SK-N-SH treated with all-trans-retinoic acid at 6 μM for 48 hours (cell line): ENCODE measurements at regions not wholly inside any gene's neighbourhood (a gene's known extent, or its start where the extent isn't known, plus 50 kb on each side); places are given as distances from the start of the nearest gene placed in this dataset.

Experiments used
- ARNTL ChIP-seq: fragments of 450-650 bp; formaldehyde crosslinking; IDR thresholded peaks from 2 replicates; pipeline ENCODE4 v1.5.0; 2020; ENCODE audit warnings: low read depth, mild to moderate bottlenecking, moderate library complexity, borderline replicate concordance
- CSDC2 ChIP-seq: fragments of 250-450 bp; sonication (Bioruptor Pico); IDR thresholded peaks from 2 replicates; pipeline ENCODE4 v1.5.0; 2020; ENCODE audit warnings: mild to moderate bottlenecking, moderate library complexity
- ISL1 ChIP-seq: fragments of 250-450 bp; sonication (Bioruptor Pico); IDR thresholded peaks from 2 replicates; pipeline ENCODE4 v2.1.2; 2022; ENCODE audit warnings: mild to moderate bottlenecking, moderate library complexity
- RARB ChIP-seq: fragments of 250-450 bp; sonication (Bioruptor Pico); IDR thresholded peaks from 2 replicates; pipeline ENCODE4 v1.8.0; 2021; ENCODE audit warnings: mild to moderate bottlenecking, moderate library complexity
- ZFP3 ChIP-seq: fragments of 250-450 bp; sonication (Bioruptor Pico); IDR thresholded peaks from 2 replicates; pipeline ENCODE4 v1.5.0; 2020; ENCODE audit warnings: mild to moderate bottlenecking, moderate library complexity
- ZFP30 ChIP-seq: fragments of 450-650 bp; formaldehyde crosslinking; IDR thresholded peaks from 2 replicates; pipeline ENCODE4 v1.5.0; 2022; ENCODE audit warnings: mild to moderate bottlenecking, moderate library complexity
- ZNF70 ChIP-seq: fragments of 450-650 bp; formaldehyde crosslinking; IDR thresholded peaks from 2 replicates; pipeline ENCODE4 v1.5.0; 2020; ENCODE audit warnings: mild to moderate bottlenecking, moderate library complexity
- TF ChIP-seq, protein P1 (sequence below): fragments of 250-450 bp; sonication (Bioruptor Pico); IDR thresholded peaks from 2 replicates; pipeline ENCODE4 v1.8.0; 2020; ENCODE audit warnings: mild to moderate bottlenecking, moderate library complexity, borderline replicate concordance
- TF ChIP-seq, protein P2 (sequence below): fragments of 250-450 bp; sonication (Bioruptor Pico); IDR thresholded peaks from 2 replicates; pipeline ENCODE4 v1.5.1; 2020; ENCODE audit warnings: low read depth, mild to moderate bottlenecking, moderate library complexity
- TF ChIP-seq, protein P3 (sequence below): fragments of 250-450 bp; sonication (Bioruptor Pico); IDR thresholded peaks from 2 replicates; pipeline ENCODE4 v1.5.1; 2021; ENCODE audit warnings: mild to moderate bottlenecking, moderate library complexity

DNA sequence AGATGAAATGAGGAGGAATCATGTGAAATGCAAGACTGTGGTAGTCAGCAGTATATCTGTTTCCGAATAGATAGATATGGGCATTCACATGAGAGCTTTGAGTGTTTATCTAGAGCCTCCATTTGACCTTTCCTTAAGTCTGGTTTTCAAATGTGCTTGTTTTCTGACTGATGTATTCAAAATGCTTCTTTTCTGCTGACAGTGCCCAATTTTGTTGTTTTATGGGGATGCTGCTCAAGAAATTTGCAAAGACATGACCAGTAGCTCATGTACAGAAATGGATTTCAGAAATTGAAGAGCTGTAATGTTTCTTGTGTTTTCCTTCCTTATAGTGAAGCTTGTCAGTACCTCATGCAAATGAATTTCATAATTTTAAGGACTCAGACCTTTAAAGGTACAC, 903.4 kb upstream of the CDH8 start:
- TF ChIP-seq, protein P1, sequence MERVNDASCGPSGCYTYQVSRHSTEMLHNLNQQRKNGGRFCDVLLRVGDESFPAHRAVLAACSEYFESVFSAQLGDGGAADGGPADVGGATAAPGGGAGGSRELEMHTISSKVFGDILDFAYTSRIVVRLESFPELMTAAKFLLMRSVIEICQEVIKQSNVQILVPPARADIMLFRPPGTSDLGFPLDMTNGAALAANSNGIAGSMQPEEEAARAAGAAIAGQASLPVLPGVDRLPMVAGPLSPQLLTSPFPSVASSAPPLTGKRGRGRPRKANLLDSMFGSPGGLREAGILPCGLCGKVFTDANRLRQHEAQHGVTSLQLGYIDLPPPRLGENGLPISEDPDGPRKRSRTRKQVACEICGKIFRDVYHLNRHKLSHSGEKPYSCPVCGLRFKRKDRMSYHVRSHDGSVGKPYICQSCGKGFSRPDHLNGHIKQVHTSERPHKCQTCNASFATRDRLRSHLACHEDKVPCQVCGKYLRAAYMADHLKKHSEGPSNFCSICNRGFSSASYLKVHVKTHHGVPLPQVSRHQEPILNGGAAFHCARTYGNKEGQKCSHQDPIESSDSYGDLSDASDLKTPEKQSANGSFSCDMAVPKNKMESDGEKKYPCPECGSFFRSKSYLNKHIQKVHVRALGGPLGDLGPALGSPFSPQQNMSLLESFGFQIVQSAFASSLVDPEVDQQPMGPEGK (CRISPR knock-in tag), result no peak
- TF ChIP-seq ISL1 (no peak), ZNF70 (no peak), ARNTL (CRISPR knock-in tag) (no peak), CSDC2 (CRISPR knock-in tag) (no peak), ZFP30 (CRISPR knock-in tag) (no peak), ZFP3 (CRISPR knock-in tag) (no peak), RARB (CRISPR knock-in tag) (no peak)
- TF ChIP-seq, protein P2, sequence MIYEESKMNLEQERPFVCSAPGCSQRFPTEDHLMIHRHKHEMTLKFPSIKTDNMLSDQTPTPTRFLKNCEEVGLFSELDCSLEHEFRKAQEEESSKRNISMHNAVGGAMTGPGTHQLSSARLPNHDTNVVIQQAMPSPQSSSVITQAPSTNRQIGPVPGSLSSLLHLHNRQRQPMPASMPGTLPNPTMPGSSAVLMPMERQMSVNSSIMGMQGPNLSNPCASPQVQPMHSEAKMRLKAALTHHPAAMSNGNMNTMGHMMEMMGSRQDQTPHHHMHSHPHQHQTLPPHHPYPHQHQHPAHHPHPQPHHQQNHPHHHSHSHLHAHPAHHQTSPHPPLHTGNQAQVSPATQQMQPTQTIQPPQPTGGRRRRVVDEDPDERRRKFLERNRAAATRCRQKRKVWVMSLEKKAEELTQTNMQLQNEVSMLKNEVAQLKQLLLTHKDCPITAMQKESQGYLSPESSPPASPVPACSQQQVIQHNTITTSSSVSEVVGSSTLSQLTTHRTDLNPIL, result no peak
- TF ChIP-seq, protein P3, sequence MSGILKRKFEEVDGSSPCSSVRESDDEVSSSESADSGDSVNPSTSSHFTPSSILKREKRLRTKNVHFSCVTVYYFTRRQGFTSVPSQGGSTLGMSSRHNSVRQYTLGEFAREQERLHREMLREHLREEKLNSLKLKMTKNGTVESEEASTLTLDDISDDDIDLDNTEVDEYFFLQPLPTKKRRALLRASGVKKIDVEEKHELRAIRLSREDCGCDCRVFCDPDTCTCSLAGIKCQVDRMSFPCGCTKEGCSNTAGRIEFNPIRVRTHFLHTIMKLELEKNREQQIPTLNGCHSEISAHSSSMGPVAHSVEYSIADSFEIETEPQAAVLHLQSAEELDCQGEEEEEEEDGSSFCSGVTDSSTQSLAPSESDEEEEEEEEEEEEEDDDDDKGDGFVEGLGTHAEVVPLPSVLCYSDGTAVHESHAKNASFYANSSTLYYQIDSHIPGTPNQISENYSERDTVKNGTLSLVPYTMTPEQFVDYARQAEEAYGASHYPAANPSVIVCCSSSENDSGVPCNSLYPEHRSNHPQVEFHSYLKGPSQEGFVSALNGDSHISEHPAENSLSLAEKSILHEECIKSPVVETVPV (CRISPR knock-in tag), result no peak
